NCI-H2107 (cell line): ENCODE measurements at regions not wholly inside any gene's neighbourhood (a gene's known extent, or its start where the extent isn't known, plus 50 kb on each side); places are given as distances from the start of the nearest gene placed in this dataset.
"Not testable (repeated sequence)": the region's sequence is repeated elsewhere in the genome, so short reads cannot be mapped to it uniquely, and the experiment has no call there.

Source experiments
- DNase-seq: peaks from one replicate; lab custom pipeline; 2025; lab: John Stamatoyannopoulos, UW

DNA sequence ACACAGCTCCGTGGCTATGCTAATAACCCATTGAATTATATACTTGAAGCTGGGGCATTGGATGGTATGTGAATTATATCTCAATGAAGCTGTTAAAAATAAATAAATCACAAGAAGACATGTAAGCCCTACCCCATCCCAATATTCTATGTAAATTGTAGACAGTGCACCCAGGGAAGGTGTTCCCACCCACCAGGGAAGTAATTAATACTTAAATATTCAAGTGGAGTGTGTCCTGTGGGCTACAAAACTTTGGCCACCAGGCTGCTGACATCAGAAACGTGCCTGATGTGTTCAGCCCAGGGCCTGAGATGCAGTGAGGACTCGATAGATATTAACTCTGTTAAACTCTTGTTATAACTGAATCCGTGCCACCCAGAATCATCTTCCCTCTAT, 240.4 kb upstream of the RREB1 start:
- no peak for DNase-seq

DNA sequence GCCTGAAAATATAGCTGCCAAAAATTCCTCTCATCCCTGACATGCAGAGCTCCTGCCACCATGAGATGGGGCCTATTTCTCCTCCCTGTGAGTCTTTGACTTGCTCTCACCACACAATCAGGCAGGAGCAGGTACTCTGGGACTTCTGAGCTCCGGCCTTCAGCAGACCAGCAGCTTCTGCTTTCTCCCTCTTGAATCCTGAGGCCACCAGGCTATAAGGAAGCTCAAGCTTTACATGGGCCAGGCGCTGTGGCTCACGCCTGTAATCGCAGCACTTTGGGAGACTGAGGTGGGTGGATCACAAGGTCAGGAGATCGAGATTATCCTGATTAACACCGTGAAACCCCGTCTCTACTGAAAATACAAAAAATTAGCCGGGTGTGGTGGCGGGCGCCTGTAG, 238.7 kb upstream of the RREB1 start:
- DNase-seq: no peak

DNA sequence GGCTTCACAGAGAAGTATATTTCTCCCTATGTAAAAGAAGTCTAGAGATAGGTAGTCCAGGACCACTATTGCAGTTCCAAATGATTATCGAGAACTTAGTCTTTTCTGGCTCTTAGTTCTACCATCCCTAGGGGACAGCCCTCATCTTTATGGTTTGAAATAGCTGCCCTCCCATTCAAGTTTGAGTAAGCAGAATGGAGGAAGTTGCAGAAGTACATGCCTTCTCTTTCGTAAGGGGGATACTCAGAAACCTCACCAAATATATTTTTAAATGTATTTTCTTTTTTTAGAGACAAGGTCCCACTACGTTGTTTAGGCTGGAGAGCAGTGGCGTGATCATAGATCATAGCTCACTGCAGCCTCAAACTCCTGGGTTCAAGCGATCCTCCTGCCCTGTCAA, 236.8 kb upstream of the RREB1 start:
- DNase-seq: no peak

DNA sequence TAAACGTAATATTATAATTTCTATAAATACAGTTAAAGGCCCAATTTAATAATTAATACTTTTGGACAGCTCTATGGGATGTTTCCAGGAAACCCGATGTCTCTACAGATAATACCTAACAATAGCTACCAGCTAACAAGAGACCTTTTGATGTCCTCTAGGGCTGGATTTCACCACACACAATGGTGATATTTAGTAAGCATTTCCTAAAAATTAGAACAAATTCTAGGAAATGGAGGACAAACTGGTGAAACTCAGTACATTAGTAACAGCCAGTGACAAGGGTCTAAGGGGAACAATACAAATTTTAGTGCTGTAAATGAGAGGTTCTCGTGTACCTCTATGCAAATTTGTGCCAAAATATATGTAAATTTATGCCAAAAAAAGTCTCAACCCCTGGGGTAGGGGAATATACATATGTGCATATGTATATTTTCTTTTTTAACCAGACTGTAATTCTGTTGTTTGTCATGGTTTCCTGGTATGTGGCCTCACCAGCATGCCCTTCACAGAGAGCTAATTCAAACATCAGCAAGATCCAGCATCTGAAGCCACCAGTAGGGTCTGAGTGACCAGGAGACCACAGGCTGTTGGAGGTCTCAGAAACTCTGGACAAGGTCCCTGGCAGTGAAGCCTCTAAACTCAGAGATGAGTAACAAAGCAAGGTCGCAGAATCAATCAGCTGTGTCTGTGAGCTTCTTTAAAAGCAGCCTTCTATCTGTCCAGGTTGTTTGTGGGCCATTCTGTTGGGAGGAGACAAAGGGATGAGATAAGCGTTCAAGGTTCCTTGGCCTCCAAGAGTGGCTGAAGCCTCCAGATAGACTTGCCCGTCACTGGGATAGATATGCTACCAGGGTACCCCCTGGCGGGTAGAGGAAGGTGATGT, 235.1 kb upstream of the RREB1 start:
- DNase-seq: no peak

DNA sequence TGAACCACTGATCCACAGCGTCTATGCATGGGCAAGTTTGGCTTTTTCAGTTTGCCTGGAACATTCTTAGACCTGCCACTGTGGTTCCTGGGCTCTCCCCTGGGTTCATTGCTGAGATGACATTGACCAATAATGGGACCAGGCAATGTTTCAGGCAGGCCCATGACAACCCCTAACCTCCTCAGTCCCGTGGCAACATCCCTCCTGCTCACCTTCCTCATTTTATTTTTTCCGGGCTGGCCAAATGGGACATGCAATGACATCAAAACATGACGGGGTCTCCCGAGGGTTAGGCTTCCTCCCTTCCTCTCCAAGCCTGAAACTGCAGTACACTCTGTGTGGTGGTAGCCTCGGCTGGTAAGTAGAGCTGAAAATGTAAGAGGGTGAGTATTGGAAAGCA, 234.0 kb upstream of the RREB1 start:
- no peak for DNase-seq

DNA sequence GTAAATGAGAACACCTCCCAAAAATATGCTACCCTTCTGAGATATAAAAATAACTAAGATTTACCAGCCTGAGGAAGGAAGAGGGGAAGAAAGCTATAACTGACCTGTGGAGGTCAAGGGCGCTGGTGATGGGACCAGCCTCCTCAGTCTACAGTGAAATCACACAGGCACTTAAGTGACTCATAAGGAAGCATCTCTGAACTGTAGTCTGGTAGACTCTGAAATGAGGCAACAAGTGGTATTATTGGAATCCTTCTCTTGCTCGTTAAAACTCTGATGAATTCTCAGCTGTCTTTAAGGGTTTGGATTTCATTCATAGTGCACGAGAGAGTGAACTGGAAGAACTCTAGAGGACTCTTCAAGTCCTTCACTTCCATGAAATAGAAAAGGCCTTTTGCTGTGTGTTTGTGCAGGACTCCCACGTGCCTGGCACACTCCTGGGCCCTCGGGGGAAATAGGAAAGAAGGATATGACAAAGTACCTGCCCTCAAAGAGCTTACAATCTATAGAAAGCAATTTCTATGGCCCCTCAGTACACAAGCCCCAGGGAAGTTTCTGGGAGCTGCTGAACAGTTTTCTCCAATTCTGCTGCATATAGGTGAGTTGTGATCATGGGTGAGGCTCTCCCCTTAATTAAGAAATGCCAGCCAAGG, 231.8 kb upstream of the RREB1 start:
- DNase-seq: no peak

- DNase-seq: not testable (repeated sequence)
Measured at GRCh38 chr6:6877792-6878191, 230.0 kb upstream of the RREB1 start.

GRCh38 chr6:6878887-6879585, 228.7 kb upstream of the RREB1 start:
- no peak for DNase-seq

GRCh38 chr6:6879586-6879974, 228.2 kb upstream of the RREB1 start:
- not testable (repeated sequence) for DNase-seq

DNA sequence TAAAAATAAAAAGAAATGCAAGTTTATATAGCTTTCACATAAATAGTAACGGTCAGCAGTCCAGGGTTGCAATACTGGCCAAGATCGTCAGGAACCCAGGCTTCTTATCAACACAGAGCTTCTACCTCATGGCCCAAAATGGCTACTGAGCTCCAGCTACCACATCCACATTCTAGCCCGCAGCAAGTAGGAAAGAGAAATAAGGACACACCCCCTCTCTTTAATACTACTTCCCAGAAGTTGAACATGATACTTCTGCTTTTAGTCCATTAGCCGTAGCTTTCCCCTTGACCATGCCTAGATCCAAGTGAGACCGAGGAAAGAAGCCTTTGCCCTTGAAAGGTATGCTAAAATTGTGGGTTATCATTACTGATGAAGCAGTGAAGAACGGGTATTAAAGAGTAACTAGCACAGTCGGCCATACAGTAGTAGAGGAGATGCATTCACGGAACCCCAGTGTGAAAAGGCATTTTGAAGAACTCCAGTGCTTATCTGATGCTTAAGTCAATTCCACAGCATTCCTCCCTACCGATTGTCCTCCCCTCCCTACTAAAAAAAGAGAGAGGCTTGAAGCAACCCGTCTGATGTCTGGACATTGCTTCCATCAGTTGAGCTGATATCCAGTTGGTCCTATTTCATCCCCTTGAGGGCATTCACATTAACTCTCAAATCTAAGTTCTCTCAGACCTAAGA, 226.9 kb upstream of the RREB1 start:
- no peak for DNase-seq

DNA sequence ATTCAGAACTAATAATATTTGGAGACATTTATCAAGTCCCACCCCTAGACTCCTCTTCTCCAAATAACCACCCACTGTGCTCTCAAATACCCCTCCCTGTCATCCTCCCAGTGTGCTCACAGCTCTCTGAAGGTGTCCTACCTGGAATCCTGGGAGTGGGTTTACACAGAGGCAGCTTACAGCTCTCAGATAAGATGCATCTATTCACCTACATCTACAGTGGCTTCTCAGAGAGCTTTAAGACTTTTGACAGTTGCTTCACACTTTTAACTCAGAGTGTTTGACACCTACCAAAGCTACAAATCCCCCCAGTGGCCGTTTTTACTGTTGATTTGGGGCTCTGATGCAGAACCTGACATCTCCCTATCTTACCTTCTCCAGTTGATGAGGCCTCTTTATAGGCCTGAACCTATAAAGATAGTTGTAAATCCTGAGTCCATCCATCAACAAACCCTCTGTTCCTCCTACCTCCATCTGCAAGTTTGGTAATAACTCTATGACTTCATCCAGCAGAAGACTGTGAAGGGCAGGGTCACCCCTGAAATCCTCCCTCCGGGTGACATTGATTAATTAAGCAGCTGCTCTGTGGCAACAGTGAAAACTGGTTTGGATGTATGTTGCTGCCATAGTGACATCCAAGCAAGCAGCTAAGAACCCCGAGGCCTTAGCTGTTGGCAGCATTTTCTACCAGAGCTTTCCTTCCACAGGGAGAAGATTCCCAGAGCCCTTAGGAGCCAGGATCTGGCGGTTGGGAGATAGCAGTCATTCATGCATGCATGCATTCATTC, 226.1 kb upstream of the RREB1 start:
- DNase-seq: no peak

DNA sequence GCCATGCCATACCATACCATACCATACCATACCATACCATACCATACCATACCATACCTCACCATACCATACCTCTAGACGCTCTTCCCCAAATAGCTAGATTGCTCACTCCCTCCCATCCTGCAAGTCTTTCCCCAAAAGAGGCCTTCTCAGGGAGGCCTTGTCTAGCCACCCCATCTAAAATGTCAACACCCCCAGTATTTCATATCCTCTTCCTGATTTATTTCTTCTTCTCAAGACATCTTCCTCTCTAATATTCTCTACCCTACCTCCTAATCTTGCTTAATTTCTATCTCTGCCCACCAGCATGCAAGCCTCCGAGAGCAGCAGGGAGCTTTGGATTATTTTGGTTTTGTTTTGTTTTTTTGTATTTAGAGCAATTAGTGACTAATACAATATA, 225.2 kb upstream of the RREB1 start:
- DNase-seq: no peak

DNA sequence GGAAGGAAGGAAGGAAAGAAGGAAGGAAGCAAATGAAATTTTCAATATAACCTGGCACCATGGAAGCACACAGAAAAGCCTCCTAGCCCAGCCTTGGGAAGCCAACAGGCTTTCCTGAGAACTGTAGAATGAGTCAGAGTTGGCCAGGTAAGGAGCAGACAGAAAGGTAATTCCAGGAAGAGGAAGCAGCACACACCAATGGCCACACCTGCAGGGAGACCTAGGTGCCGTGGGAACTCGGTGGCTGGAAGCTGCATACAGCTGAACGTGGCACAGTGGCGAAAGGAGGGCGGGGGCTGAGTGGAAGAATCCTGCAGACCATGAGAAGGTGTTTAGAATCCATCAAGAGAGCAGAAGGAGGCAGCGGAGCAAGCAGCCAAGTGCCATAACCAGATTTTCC, 224.8 kb upstream of the RREB1 start:
- DNase-seq: no peak

- DNase-seq: no peak
Measured at GRCh38 chr6:6884193-6884627, 223.6 kb upstream of the RREB1 start.

GRCh38 chr6:6884916-6885315, 222.8 kb upstream of the RREB1 start:
- no peak for DNase-seq

DNA sequence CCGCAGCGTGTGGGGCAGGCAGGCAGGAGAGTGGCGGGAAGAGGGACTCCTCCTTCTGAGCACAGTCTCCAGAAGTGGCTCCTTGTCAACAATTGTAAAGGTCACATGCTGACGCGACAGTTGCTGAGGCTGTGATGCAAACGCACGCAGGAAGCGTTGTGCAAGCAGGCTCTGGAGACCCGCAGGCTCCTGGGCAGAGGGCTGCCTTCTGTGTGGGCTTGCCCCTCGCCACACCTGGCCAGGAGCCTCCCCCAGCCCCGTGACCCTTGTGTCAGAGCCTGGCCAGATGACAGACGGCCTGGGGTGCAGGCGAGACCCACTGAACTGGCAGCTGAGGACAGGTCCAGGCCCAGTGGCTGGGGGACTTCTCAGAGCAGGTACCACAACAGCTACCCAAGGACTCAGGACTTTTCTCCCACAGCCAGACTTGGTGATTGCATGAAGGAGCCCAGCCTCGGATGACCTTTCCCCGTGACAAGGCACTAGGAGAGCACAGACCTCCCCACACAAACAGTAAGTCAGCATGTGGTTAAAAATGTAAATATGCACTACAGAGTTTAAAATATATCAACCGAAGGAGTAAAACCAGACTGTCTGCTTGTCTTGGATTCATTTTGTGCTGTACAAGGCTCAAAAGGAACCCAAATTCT, 222.1 kb upstream of the RREB1 start:
- DNase-seq: no peak

GRCh38 chr6:6886171-6886885, 221.4 kb upstream of the RREB1 start:
- no peak for DNase-seq

GRCh38 chr6:6886886-6887285, 220.9 kb upstream of the RREB1 start:
- DNase-seq: no peak

- DNase-seq: no peak
Measured at GRCh38 chr6:6889601-6890000, 218.2 kb upstream of the RREB1 start.

- no peak for DNase-seq
Measured at GRCh38 chr6:6890400-6890858, 217.3 kb upstream of the RREB1 start.
